NB4 (cell line): ENCODE measurements at regions not wholly inside any gene's neighbourhood (a gene's known extent, or its start where the extent isn't known, plus 50 kb on each side); places are given as distances from the start of the nearest gene placed in this dataset.

Experiments
- CTCF ChIP-seq: IDR thresholded peaks from one replicate; pipeline ENCODE4 v1.5.1; 2012; ENCODE audit warnings: low read depth, low read length
- MAX ChIP-seq: IDR thresholded peaks from 2 replicates; pipeline ENCODE4 v1.6.1; 2011; ENCODE audit warnings: low read depth, low read length
- POLR2A ChIP-seq: IDR thresholded peaks from 2 replicates; pipeline ENCODE4 v1.6.1; 2011; ENCODE audit warnings: mild to moderate bottlenecking; ENCODE audit not compliant: insufficient read length; ENCODE audit errors: extremely low read depth

GRCh38 chr3:126266291-126266840, 86.0 kb upstream of the ALDH1L1 start:
- TF ChIP-seq CTCF (no peak), MAX (no peak), POLR2A (no peak)
